ENCODE measurements at regions not wholly inside any gene's neighbourhood (a gene's known extent, or its start where the extent isn't known, plus 50 kb on each side); places are given as distances from the start of the nearest gene placed in this dataset.

- no peak for DNase-seq (ENCODE audit: low spot score)
Observed at GRCh38 chr12:127745469-127746212, 521.3 kb upstream of the TMEM132C start.

GRCh38 chr12:127749416-127749815, 517.6 kb upstream of the TMEM132C start:
- DNase-seq (ENCODE audit: low spot score) = no peak

GRCh38 chr12:127750076-127750840, 516.7 kb upstream of the TMEM132C start:
- no peak for DNase-seq (ENCODE audit: low spot score)

DNA sequence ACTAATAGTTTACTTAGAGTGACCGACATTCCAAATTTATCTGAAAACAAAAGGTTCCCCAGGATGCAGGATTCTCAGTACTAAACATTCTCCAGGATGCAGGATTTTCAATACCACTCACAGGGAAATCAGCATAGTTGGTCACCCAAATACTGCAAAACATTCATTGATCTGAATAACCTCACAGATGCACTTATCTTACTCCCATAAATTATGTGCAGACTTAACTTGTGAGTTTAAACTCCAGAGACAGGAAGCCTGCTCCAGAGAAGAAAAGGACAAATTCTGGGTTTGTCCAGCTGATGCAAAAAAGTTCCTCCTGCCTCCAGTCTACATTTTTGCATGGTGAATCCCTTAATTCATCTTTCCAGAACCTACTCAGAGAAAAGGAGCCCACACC, 514.2 kb upstream of the TMEM132C start:
- no peak for DNase-seq (ENCODE audit: low spot score)

GRCh38 chr12:127760357-127760756, 506.6 kb upstream of the TMEM132C start:
- DNase-seq (ENCODE audit: low spot score) = no peak

- DNase-seq (ENCODE audit: low spot score) = no peak
Observed at GRCh38 chr12:127760996-127761395, 506.0 kb upstream of the TMEM132C start.

GRCh38 chr12:127761880-127762279, 505.1 kb upstream of the TMEM132C start:
- no peak for DNase-seq (ENCODE audit: low spot score)

GRCh38 chr12:127767656-127768055, 499.3 kb upstream of the TMEM132C start:
- no peak for DNase-seq (ENCODE audit: low spot score)

- no peak for DNase-seq (ENCODE audit: low spot score)
Observed at GRCh38 chr12:127770118-127770517, 496.9 kb upstream of the TMEM132C start.

GRCh38 chr12:127771546-127771945, 495.4 kb upstream of the TMEM132C start:
- no peak for DNase-seq (ENCODE audit: low spot score)

- DNase-seq (ENCODE audit: low spot score) = peak; percentile 63
Observed at GRCh38 chr12:127773520-127773919, 493.4 kb upstream of the TMEM132C start.

DNA sequence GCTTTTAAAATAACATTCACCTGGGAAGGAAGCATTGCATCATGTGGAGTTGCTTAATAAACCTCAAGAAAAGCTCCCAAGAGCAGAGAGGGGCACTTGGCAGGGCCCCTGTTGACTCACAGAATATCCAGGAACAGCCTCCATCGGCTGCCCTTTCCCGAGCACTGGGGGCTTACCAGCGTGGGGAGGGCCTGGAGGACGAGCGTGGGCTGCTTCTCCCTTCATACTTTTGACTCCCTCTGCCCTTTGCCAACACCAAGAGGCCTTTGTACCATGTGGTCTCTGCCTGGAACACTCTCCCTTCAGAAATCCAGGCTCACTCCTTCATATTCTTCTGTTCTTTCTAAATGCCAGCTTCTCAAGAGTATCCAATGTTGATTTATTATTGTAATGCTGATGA, 492.1 kb upstream of the TMEM132C start:
- DNase-seq (ENCODE audit: low spot score) = no peak

GRCh38 chr12:127779301-127780045, 487.5 kb upstream of the TMEM132C start:
- DNase-seq (ENCODE audit: low spot score) = no peak

GRCh38 chr12:127780881-127781280, 486.1 kb upstream of the TMEM132C start:
- DNase-seq (ENCODE audit: low spot score) = no peak

DNA sequence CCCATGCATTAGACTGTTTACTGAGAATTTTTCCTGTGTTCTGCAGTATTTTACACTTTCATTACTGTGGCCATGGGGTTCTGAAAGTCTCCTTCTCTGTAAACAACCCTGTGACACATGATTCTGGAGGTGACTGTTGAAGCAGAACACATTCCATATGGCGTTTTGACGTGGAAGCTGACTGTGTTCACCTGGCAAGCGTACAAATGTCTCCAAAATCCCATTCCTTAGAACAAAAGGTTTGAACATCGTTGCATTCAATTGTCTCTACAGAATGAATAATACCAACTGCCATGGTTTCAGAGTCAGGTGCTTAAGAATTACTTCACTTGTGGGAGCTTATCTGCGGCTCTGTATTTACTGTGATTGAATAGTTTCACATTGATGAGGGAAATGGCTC, 485.6 kb upstream of the TMEM132C start:
- DNase-seq (ENCODE audit: low spot score) = no peak

DNA sequence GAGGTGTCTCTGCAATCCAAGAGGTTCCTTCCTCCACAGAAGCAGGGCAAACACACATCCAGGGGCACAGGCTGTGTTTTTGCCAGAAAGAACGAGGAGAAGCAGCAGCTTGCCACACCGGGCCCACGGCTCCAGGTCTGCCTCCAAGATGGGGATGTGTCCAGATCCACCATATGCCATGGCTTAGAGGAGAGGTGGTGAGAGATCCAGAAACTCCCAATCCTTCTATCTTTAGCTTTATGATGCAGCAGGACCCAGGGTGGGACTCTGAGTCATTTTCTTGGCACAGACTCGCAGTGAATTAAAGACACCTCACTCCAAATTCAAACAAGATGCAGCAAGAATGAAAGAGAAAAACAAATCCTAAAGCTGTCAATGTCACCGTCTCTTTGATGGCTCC, 481.4 kb upstream of the TMEM132C start:
- no peak for DNase-seq (ENCODE audit: low spot score)

GRCh38 chr12:127785986-127786590, 480.9 kb upstream of the TMEM132C start:
- no peak for DNase-seq (ENCODE audit: low spot score)

GRCh38 chr12:127787544-127787943, 479.4 kb upstream of the TMEM132C start:
- no peak for DNase-seq (ENCODE audit: low spot score)

DNA sequence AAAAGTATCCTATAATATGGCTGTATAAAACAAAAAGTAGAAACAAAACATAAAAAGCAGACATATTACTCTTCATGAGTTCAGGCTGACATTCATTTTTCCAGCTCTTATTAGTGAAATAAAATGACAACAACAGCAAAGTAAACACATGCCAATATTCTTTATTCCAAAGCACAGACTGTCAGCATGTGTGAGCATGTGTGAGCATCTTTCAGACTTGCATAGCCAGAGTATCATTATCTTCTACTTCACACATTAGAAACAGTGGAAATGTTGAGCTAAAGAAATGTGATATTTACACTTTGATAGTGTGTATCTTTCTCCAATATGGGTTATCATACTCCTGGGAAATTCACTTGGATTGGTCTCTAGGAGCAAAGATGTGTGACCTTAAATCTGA, 476.6 kb upstream of the TMEM132C start:
- DNase-seq (ENCODE audit: low spot score) = no peak

- no peak for DNase-seq (ENCODE audit: low spot score)
Observed at GRCh38 chr12:127791217-127791616, 475.8 kb upstream of the TMEM132C start.

- no peak for DNase-seq (ENCODE audit: low spot score)
Observed at GRCh38 chr12:127797918-127798317, 469.1 kb upstream of the TMEM132C start.

DNA sequence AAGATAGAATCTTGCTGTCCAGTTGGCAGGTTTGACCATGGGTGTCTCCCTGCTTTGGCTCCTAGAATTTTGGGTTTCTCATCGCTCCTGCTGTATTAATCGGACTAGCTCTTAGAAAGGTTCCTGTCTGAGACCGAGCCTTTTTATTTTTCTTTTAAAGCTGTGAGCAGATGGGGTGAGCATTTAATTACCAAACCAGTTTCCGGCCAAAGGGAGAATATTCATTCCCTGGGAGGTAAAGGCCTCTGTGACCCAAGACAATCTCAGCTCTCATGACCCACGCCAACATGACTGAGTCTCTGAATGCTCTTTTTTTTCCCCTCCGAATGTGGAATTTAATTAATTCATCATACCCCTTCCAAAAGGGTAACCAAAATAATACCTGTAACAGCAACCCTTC, 464.7 kb upstream of the TMEM132C start:
- DNase-seq (ENCODE audit: low spot score) = no peak

Measured in D341Med (cell line).